Cerebellar cortex (tissue), 1 donor: ENCODE measurements at regions not wholly inside any gene's neighbourhood (a gene's known extent, or its start where the extent isn't known, plus 50 kb on each side); places are given as distances from the start of the nearest gene placed in this dataset.
"Not testable (repeated sequence)": the region's sequence is repeated elsewhere in the genome, so short reads cannot be mapped to it uniquely, and the experiment has no call there.

Experiments used
- DNase-seq: peaks from one replicate; pipeline ENCODE4 v3.0.0-alpha.2; 2015; ENCODE audit warnings: low spot score

DNA sequence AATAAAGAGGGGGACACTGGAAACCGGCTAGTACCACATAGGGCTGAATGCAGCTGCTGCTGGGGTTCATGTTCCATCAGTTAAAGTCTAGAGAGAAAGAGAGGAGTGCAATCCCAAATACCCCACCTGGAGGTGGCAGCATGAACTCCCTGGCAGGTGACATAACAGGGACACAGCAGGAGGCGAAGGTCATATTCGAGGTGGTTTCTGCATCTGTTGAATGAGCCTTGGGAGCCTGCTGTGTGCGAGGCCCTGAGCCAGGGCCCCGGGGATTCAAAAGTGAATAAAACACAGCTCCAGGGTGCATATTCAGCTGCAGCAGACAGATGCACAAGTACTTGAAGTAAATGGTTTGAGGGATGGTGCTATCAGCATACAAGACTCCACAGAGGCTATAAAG lies 456.8 kb downstream of the SETD4 start:
- DNase-seq: no peak

- no peak for DNase-seq
These were observed 457.4 kb downstream of the SETD4 start for GRCh38 chr21:35602811-35603362.

DNA sequence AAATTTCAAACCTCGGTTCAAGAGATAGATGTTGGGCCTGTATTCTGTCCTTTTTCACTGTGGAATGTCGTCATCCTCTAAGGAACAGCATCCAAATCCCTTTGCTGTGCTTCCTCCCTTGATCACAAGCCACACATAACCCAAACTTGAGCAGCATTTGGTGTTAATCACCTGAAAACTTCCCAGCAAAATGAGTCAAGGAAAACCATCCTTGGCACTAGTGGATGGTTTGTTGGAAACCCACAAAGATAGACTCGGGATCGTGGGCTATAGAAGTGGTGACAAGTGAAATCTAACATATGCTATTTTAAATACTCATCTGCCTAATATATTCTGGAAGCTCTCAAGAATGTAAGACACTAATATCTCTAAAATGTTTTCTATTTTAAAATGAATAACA lies 459.1 kb downstream of the SETD4 start:
- DNase-seq: no peak

- no peak for DNase-seq
These were observed 461.2 kb downstream of the SETD4 start for GRCh38 chr21:35599164-35599563.

DNA sequence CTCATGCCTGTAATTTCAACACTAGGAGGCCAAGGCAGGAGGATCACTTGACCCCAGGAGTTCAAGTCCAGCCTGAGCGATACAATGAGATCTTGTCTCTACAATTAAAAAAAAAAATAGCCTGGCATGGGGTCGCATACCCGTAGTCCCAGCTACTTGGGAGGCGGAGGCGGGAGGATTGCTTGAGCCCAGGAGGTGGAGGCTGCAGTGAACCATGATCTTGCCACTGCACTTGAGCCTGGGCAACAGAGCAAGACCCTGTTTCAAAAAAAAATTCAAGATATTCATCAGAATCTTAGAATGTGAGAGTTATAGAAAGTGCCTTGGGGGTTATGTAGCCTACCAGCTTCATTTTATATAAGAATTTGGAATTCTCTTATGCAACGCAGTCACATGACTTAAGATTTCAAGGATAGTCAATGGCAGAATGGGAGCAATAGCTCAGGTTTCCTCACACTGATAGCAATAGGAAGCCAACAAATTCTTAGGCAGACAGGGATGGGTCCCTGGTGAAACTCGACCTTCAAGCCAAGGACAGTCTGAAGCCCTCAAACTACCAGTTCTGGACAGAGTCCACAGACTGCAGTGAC lies 462.5 kb downstream of the SETD4 start:
- DNase-seq: no peak

DNA sequence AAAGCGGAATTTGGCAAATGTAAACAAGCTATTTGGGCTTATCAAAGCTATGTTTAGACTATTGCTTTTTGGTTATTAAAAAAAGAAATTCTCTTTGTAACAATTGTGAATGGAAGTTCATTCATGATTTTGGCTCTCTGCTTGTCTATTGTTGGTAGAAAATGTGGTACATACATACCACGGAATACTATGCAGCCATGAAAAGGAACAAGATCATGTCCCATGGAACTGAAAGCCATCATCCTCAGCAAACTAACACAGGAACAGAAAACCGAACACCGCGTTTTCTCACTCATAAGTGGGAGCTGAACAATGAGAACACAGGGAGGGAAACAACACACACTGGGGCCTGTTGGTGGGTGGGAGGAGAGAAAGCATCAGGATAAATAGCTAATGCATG lies 465.4 kb downstream of the SETD4 start:
- DNase-seq: no peak

GRCh38 chr21:35593000-35593502 lies 467.3 kb downstream of the SETD4 start:
- no peak for DNase-seq

DNA sequence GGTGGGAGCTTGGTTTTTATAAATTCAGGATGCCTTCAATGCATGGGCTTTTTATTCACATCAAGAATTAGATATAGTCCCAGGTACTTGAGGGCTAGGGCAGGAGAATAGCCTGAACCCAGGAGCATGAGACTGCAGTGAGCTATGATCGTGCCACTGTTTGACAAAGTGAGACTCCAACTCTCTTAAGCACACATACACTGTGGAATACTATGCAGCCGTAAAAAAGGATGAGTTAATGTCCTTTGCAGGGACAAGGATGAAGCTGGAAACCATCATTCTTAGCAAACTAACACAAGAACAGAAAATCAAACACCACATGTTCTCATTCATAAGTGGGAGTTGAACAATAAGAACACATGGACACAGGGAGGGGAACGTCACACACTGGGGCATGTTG lies 470.0 kb downstream of the SETD4 start:
- DNase-seq: not testable (repeated sequence)

- DNase-seq: no peak
These were observed 472.4 kb downstream of the SETD4 start for GRCh38 chr21:35587841-35588380.

- DNase-seq: no peak
These were observed 474.0 kb downstream of the SETD4 start for GRCh38 chr21:35586305-35586704.

DNA sequence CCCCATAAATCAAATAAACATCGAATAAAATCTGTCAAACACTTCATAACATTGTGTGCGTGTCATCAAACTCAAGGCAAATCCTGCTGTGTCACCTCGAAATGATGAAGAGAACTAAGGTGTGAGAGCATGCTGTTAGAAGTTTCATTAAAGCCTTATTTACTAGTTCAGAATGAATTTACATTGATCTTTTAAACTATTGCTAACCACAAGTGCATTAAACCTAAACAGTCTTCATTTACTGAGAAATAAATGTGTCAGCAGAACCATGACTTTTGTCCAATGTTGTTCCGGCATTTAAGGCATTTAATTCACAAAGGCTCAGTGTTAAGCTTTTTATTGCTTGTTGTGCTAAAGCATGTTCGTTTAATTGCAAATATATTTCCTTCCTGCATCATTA lies 474.4 kb downstream of the SETD4 start:
- no peak for DNase-seq

- no peak for DNase-seq
These were observed 475.2 kb downstream of the SETD4 start for GRCh38 chr21:35585155-35585554.

- no peak for DNase-seq
These were observed 476.6 kb downstream of the SETD4 start for GRCh38 chr21:35583566-35584216.

DNA sequence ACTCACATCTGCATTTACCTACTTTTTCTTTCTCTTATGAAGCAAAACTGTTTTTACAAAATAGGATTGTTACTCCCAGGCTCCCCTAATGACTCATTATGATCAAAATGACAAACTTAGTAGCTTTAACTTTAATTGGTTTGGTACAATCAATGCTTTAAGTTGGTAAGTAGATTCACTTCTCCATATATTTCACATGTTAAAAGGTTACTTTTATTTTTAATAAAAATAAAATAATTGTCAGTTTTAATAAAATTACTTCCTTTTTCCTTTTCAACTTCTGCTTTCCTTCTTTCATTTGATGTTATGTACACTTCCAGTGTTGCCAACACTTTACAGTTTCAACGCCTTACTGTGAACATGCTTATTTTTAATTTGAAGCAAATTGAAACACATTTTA lies 477.6 kb downstream of the SETD4 start:
- no peak for DNase-seq

DNA sequence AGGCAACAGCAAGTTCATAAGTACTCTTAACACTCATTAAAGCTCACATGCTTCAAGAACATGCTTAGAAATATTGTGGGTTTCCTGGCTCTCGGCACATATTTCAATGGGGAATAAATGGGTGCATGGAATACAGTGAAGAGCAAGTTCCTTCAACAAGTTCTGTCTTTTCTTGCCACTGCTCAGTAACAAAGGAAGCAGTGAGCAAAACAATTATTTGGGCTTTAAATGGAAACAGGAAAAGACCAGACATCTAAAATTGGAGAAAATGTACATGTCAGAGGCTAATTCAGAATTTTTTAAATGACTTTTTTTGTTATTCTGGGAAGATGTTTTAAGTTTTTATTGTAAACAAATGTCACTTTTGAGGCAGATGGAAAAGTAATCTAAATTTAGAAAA lies 478.7 kb downstream of the SETD4 start:
- DNase-seq: no peak

DNA sequence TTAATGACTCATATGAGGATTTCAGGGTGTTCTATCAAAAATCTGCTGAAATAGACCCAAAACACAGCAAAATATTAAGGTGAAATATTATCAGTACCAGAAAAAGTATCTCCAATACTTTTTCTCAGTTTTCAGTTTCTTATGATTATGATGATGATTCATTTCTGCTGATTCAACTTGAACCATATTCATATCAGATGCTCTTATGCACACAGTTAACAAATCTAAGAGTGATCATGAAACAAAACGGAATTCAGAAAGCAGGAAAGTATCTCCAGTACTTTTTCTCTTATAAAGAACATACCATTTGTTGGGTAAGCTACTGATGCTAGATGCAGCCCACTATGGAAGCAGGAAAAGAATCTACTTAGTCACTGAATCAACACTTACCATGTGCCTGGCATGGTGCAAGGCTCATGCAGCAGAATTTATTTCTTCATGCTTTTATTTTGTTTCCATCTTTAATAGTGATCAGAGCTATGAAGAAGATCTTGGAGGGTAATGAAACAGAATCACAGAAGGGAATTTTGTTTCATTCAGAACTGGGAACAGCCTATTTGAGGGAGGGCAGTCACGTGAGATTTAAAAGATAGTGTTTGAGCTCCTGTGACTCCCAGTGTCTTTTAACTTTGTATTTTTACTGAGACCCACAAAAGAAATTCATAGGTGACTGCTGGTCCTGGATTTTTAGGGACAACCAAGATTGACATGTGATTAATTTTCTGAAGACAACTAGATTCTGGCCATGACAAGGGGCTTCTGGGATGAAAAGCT lies 480.6 kb downstream of the SETD4 start:
- no peak for DNase-seq

- DNase-seq: no peak
These were observed 481.4 kb downstream of the SETD4 start for GRCh38 chr21:35578831-35579471.

DNA sequence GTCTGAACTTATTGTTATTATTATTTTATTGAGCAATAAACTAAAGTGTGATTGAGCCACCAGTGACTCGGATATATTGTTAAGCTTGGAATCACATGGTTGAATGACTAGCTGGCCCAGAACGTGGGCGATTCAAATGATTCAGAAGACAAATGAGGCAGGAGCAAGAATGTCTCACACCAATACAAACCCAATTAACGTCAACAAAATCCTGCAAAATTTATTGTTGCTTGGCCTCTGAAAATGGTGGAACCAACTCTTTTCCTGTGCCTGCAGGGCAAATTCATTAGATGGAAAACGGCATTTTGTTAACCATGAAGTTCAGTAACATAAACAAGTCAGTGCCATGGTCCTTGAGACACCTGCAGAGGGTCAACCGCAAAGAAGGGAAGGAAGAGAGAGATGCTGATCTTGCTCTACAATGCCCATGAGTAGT lies 482.0 kb downstream of the SETD4 start:
- DNase-seq: no peak

DNA sequence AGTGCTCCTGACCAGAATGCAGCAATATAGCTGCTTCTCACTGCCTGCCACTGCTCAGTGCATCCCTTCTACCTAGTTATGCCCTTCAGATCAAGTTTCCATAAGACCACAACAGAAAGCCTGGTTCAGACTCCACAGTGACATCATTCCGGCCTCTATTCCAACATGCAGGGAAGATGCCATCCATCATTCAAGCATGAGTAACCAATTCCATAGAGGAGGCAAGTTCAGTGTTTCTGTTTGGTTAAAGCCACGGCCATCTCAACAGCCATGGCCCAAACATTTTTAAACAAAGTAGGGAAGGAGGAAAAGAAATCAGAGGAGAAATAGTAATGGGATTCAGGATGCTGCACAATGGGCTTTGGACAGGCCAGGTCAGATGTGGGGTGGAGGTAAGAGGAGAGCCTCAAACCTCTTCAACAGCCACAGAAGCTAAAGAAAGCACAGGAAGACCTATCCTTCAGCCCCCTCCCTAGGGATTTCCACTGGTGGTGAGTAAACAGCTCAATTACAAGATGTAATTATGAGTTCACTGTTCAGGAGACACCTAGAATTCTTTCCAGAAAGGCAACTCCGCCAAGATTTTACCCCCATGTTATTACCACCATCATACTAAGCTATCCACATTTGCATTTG lies 484.9 kb downstream of the SETD4 start:
- DNase-seq: no peak

GRCh38 chr21:35573472-35574374 lies 486.6 kb downstream of the SETD4 start:
- no peak for DNase-seq
